ENCODE measurements at regions not wholly inside any gene's neighbourhood (a gene's known extent, or its start where the extent isn't known, plus 50 kb on each side); places are given as distances from the start of the nearest gene placed in this dataset.

DNA sequence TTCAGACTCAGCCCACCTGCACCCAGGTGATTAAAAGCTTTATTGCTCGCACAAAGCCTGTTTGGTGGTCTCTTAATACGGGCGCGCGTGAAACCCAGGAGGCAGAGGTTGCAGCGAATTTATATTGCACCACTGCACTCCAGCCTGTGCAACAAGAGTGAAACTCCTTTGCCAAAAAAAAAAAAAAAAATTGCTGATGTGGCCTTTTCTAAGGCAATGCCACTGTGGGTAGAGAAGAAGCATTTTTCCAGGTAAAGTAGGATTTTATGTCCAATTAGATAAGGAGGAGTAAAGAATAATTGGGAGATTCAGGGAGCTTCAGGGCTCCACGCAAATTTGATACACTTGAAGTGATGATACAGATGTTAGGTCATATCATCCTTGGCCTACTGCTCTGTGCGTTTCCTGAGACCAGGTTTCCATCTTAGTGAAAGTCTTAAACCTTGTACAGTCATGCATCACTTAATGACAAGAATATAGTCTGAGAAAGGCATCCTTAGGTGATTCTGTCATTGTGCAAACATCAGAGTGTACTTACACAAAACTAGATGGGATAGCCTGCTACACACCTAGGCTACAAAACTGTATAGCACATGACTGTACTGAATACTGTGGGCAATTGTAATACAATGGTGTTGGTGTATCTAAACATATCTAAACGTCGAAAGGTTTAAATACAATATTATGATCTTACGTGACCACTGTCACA is 150.9 kb downstream of the SPRY2 start:
- DNase-seq (ENCODE audit: extremely low spot score) = no peak
- ChIA-PET CTCF (no interaction called here), POLR2A (no interaction called here)
- TF ChIP-seq ELF4 (IDR thresholded peaks at IDR 0.05) (no peak), CTBP1 (IDR thresholded peaks at IDR 0.05; ENCODE audit: borderline replicate concordance) (no peak), TARDBP (IDR thresholded peaks at IDR 0.05) (no peak), FOXM1 (IDR thresholded peaks at IDR 0.05; ENCODE audit: borderline replicate concordance) (no peak)

DNA sequence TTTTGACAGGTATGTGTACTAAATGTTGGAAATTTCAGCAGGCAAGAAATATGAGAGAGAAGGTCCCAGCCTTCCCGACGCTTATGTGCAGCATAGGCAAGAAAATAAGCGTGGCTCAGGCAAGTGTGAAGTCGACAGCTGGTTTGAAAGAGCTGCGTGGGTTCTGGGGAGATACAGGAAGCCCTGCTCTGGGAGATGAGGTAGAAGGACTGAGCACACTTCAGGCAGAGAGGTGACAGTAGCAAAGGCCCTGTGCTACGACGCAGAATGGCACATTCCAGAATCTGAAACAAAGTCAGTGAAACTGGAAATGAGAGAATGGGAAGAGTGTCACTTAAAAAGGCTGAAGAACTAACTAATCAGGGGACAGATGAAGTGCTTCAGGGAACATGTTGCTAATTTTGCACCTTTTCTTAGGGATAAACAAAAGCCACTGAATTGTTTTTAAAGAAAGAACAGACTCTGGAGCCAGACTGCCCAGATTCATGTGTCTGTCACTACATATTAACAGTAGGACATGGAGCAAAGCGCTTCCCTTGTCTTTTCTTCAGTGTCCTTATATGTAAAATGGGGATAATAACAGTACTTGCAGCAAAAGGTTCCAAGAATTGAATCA is 160.1 kb downstream of the SPRY2 start:
- ChIA-PET CTCF (no interaction called here), POLR2A (no interaction called here)
- TF ChIP-seq FOXM1 (IDR thresholded peaks at IDR 0.05; ENCODE audit: borderline replicate concordance) (no peak), ELF4 (IDR thresholded peaks at IDR 0.05) (no peak), TARDBP (IDR thresholded peaks at IDR 0.05) (no peak), CTBP1 (IDR thresholded peaks at IDR 0.05; ENCODE audit: borderline replicate concordance) (no peak), FOXK2 (IDR thresholded peaks at IDR 0.05) (no peak), SUZ12 (IDR thresholded peaks at IDR 0.05) (no peak), ZNF384 (IDR thresholded peaks at IDR 0.05) (no peak)
- no peak for DNase-seq (ENCODE audit: extremely low spot score)

DNA sequence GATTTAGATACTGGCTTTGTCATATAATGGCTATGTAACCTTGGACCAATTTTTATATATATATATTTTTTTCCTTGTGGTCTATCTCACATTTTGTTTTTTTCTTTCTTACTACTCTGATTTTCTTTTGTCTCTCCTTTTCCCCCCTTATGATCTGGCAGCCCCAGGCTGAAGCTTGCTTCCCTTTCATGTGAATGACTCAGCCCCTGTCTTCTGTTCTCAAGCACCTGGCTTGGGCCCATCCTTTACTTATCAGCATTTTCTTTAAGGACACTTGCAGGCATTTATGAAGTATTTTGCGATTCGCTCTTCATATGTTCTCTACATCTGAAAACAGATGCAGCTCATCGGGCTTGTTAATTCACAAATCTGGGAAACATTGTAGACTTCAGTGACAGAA is 163.6 kb downstream of the SPRY2 start:
- ChIA-PET POLR2A (no interaction called here), CTCF (no interaction called here)
- TF ChIP-seq BHLHE40 (IDR thresholded peaks at IDR 0.05; ENCODE audit: borderline replicate concordance) (no peak), FOXA1 (IDR thresholded peaks at IDR 0.05) (no peak), SP1 (IDR thresholded peaks at IDR 0.05) (no peak), L3MBTL2 (conservative IDR thresholded peaks at IDR 0.05) (no peak), FOXK2 (IDR thresholded peaks at IDR 0.05) (no peak), ELF4 (IDR thresholded peaks at IDR 0.05) (no peak), FOXM1 (IDR thresholded peaks at IDR 0.05; ENCODE audit: borderline replicate concordance) (no peak), ARNT (IDR thresholded peaks at IDR 0.05) (no peak), NFRKB (IDR thresholded peaks at IDR 0.05) (no peak)
- no peak for DNase-seq (ENCODE audit: extremely low spot score)

DNA sequence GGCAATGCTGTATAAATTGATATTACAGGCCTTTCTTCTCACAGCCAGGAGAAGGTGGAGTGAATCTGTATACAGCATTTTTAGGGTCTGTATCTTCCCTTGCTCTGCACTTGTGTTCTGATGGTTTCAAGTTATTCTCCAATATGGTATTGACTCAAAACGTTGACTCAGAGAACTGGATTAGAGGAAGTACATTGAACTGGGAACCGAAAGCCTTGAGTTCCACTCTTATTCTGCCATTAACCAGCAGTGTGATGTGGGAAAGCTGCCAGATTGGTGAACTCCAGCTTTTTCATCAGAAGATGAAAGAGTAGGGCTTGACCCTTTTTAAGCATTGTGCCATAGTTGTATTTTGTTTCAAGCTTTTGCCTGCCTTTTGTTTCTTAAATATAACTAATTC is 167.7 kb downstream of the SPRY2 start:
- ChIA-PET POLR2A (no interaction called here), CTCF (no interaction called here)
- TF ChIP-seq TARDBP (IDR thresholded peaks at IDR 0.05) (no peak), ARNT (IDR thresholded peaks at IDR 0.05) (no peak), ZNF384 (IDR thresholded peaks at IDR 0.05) (no peak), PKNOX1 (IDR thresholded peaks at IDR 0.05) (no peak), ELF4 (IDR thresholded peaks at IDR 0.05) (no peak), SUZ12 (IDR thresholded peaks at IDR 0.05) (no peak), BHLHE40 (IDR thresholded peaks at IDR 0.05; ENCODE audit: borderline replicate concordance) (no peak), FOXK2 (IDR thresholded peaks at IDR 0.05) (no peak), NFRKB (IDR thresholded peaks at IDR 0.05) (no peak), FOXA1 (IDR thresholded peaks at IDR 0.05) (no peak), HDGF (IDR thresholded peaks at IDR 0.05; ENCODE audit: borderline replicate concordance) (no peak), FOXM1 (IDR thresholded peaks at IDR 0.05; ENCODE audit: borderline replicate concordance) (no peak), SP1 (IDR thresholded peaks at IDR 0.05) (no peak), L3MBTL2 (conservative IDR thresholded peaks at IDR 0.05) (no peak), LEF1 (IDR thresholded peaks at IDR 0.05; ENCODE audit: borderline replicate concordance) (no peak), CTBP1 (IDR thresholded peaks at IDR 0.05; ENCODE audit: borderline replicate concordance) (no peak)
- DNase-seq (ENCODE audit: extremely low spot score) = no peak

DNA sequence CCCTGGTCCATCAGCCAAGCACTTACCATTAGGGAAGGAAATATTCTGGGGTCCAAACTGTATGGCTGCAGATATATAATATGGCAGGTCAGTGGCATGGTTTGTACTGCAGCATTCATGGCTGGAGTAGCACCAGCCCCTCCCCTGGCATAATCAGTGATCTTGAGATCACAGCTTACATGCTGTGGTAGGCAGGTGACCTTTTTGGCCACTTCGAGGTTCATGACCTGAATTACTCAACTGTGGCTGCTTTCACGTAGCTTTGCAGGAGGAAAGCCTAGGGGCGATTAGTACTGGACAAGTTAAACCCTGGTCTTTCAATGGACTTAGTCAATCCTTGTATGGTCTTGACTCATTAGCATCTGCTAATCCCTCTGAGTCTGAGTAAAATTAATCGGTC is 169.8 kb downstream of the SPRY2 start:
- ChIA-PET CTCF (no interaction called here), POLR2A (no interaction called here)
- TF ChIP-seq FOXM1 (IDR thresholded peaks at IDR 0.05; ENCODE audit: borderline replicate concordance) (no peak), PKNOX1 (IDR thresholded peaks at IDR 0.05) (no peak), FOXK2 (IDR thresholded peaks at IDR 0.05) (no peak), ARNT (IDR thresholded peaks at IDR 0.05) (no peak), FOXA1 (IDR thresholded peaks at IDR 0.05) (no peak), LEF1 (IDR thresholded peaks at IDR 0.05; ENCODE audit: borderline replicate concordance) (no peak), CTBP1 (IDR thresholded peaks at IDR 0.05; ENCODE audit: borderline replicate concordance) (no peak)
- no peak for DNase-seq (ENCODE audit: extremely low spot score)

GRCh38 chr13:80168089-80168850 is 172.7 kb downstream of the SPRY2 start:
- no peak for TF ChIP-seq CTBP1 (IDR thresholded peaks at IDR 0.05; ENCODE audit: borderline replicate concordance)
- no peak for TF ChIP-seq BHLHE40 (IDR thresholded peaks at IDR 0.05; ENCODE audit: borderline replicate concordance)
- TF ChIP-seq PKNOX1 (IDR thresholded peaks at IDR 0.05) = no peak
- no peak for TF ChIP-seq FOXK2 (IDR thresholded peaks at IDR 0.05)
- TF ChIP-seq FOXM1 (IDR thresholded peaks at IDR 0.05; ENCODE audit: borderline replicate concordance) = no peak
- TF ChIP-seq L3MBTL2 (conservative IDR thresholded peaks at IDR 0.05) = no peak
- no peak for TF ChIP-seq SUZ12 (IDR thresholded peaks at IDR 0.05)
- TF ChIP-seq ELF4 (IDR thresholded peaks at IDR 0.05) = no peak
- no peak for TF ChIP-seq NFRKB (IDR thresholded peaks at IDR 0.05)
- TF ChIP-seq FOXA1 (IDR thresholded peaks at IDR 0.05) = no peak
- TF ChIP-seq SP1 (IDR thresholded peaks at IDR 0.05) = no peak
- CTCF ChIA-PET = no interaction called here
- POLR2A ChIA-PET = no interaction called here
- no peak for DNase-seq (ENCODE audit: extremely low spot score)
